Liver (tissue), 8 donors: ENCODE measurements at regions not wholly inside any gene's neighbourhood (a gene's known extent, or its start where the extent isn't known, plus 50 kb on each side); places are given as distances from the start of the nearest gene placed in this dataset.

Experiments used
- DNase-seq: peaks from one replicate; pipeline ENCODE4 v3.0.0-alpha.2; 2017; ENCODE audit warnings: low spot score
- H3K27ac ChIP-seq, 2 donors: one replicate each; pipeline ENCODE4 v1.7.0; 2013; ENCODE audit warnings: inconsistent platforms in 2 of 2, low read length in 2 of 2, control low read depth in 1 of 2, low read depth in 1 of 2, mild to moderate bottlenecking in 1 of 2
- H3K27me3 ChIP-seq, 4 donors: one replicate each; pipeline versions ENCODE4 v1.6.1 to v1.7.0; 2013; ENCODE audit warnings: low read length in 3 of 4, inconsistent platforms in 1 of 4, mild to moderate bottlenecking in 1 of 4, moderate library complexity in 1 of 4; ENCODE audit not compliant: control insufficient read depth in 4 of 4, insufficient read depth in 4 of 4
- H3K36me3 ChIP-seq, 4 donors: one replicate each; pipeline versions ENCODE4 v1.6.1 to v1.7.0; 2013; ENCODE audit warnings: low read length in 3 of 4, mild to moderate bottlenecking in 3 of 4, low read depth in 1 of 4, moderate library complexity in 1 of 4; ENCODE audit not compliant: control insufficient read depth in 4 of 4, insufficient read depth in 3 of 4
- H3K4me1 ChIP-seq, 4 donors: one replicate each; pipeline versions ENCODE4 v1.6.1 to v1.7.0; 2013; ENCODE audit warnings: low read length in 3 of 4, mild to moderate bottlenecking in 3 of 4, moderate library complexity in 1 of 4; ENCODE audit not compliant: control insufficient read depth in 4 of 4, insufficient read depth in 4 of 4
- H3K4me3 ChIP-seq, 3 donors: one replicate each; pipeline versions ENCODE4 v1.6.1 to v1.7.0; 2013; ENCODE audit warnings: low read length in 3 of 3, control low read depth in 1 of 3, low read depth in 1 of 3, mild to moderate bottlenecking in 1 of 3
- H3K9ac ChIP-seq, 2 donors: one replicate each; pipeline ENCODE4 v1.7.0; 2013; ENCODE audit warnings: low read length in 2 of 2, mild to moderate bottlenecking in 2 of 2, moderate library complexity in 2 of 2, control low read depth in 1 of 2, low read depth in 1 of 2
- H3K9me3 ChIP-seq, 4 donors: one replicate each; pipeline versions ENCODE4 v1.6.1 to v1.7.0; 2013; ENCODE audit warnings: low read length in 3 of 4; ENCODE audit not compliant: control insufficient read depth in 4 of 4
- ATF3 ChIP-seq: IDR thresholded peaks from 2 replicates; pipeline ENCODE4 v1.6.1; 2016; ENCODE audit warnings: antibody characterized with exemption
- CTCF ChIP-seq: fragments of 150-350 bp; IDR thresholded peaks from 2 replicates; pipeline ENCODE4 v1.5.1; 2017; ENCODE audit warnings: improper control_type of control experiment, low read depth, low read length; ENCODE audit not compliant: missing input control
- EGR1 ChIP-seq, 2 donors: IDR thresholded peaks; 2 replicates each; pipeline ENCODE4 v1.6.1; 2016 to 2018; ENCODE audit warnings: antibody characterized with exemption in 2 of 2, low read depth in 2 of 2
- FOXA1 ChIP-seq: IDR thresholded peaks from 2 replicates; pipeline ENCODE4 v1.6.1; 2016; ENCODE audit warnings: antibody characterized with exemption
- FOXA2 ChIP-seq: IDR thresholded peaks from 2 replicates; pipeline ENCODE4 v1.6.1; 2016; ENCODE audit warnings: antibody characterized with exemption
- GABPA ChIP-seq, 2 donors: IDR thresholded peaks in 1 of 2; conservative IDR thresholded peaks in 1 of 2; 2 replicates each; pipeline ENCODE4 v1.6.1; 2016; ENCODE audit warnings: antibody characterized with exemption in 2 of 2, mild to moderate bottlenecking in 1 of 2, moderate library complexity in 1 of 2
- HNF4A ChIP-seq, 2 donors: conservative IDR thresholded peaks; 2 replicates each; pipeline ENCODE4 v1.6.1; 2016; ENCODE audit warnings: antibody characterized with exemption in 2 of 2, mild to moderate bottlenecking in 2 of 2
- HNF4G ChIP-seq: IDR thresholded peaks from 2 replicates; pipeline ENCODE4 v1.6.1; 2016; ENCODE audit warnings: antibody characterized with exemption
- JUND ChIP-seq, 2 donors: IDR thresholded peaks; 2 replicates each; pipeline ENCODE4 v1.6.1; 2016; ENCODE audit warnings: antibody characterized with exemption in 2 of 2
- NR2F2 ChIP-seq: IDR thresholded peaks from 2 replicates; pipeline ENCODE4 v1.6.1; 2016; ENCODE audit warnings: antibody characterized with exemption
- RAD21 ChIP-seq, 2 donors: IDR thresholded peaks; 2 replicates each; pipeline ENCODE4 v1.6.1; 2016; ENCODE audit warnings: antibody characterized with exemption in 2 of 2, mild to moderate bottlenecking in 2 of 2
- REST ChIP-seq: IDR thresholded peaks from 2 replicates; pipeline ENCODE4 v1.6.1; 2016; ENCODE audit warnings: antibody characterized with exemption, mild to moderate bottlenecking
- RXRA ChIP-seq, 2 donors: IDR thresholded peaks; 2 replicates each; pipeline ENCODE4 v1.6.1; 2017 to 2018; ENCODE audit warnings: antibody characterized with exemption in 2 of 2, mild to moderate bottlenecking in 1 of 2
- SP1 ChIP-seq: IDR thresholded peaks from 2 replicates; pipeline ENCODE4 v1.6.1; 2018; ENCODE audit warnings: antibody characterized with exemption, mild to moderate bottlenecking
- TAF1 ChIP-seq: conservative IDR thresholded peaks from 2 replicates; pipeline ENCODE4 v1.6.1; 2016; ENCODE audit warnings: antibody characterized with exemption, mild to moderate bottlenecking
- YY1 ChIP-seq: IDR thresholded peaks from 2 replicates; pipeline ENCODE4 v1.6.1; 2016; ENCODE audit warnings: antibody characterized with exemption, mild to moderate bottlenecking
- WGBS: extraction: QIAGEN DNeasy Blood & Tissue Kit; methylation state at CpG from one replicate; pipeline ENCODE4 v1.1.7; 2013; 5-methylcytosine and 5-hydroxymethylcytosine counted together
- TF ChIP-seq, protein P1 (sequence below): IDR thresholded peaks from 2 replicates; pipeline ENCODE4 v1.6.1; 2016; ENCODE audit warnings: antibody characterized with exemption
- TF ChIP-seq, protein P2 (sequence below): IDR thresholded peaks from 2 replicates; pipeline ENCODE4 v1.6.1; 2016; ENCODE audit warnings: antibody characterized with exemption
- donor health status: healthy.
- donor health status: healthy.
- donor health status: healthy.
- donor health status: healthy.
- donor health status: healthy.

DNA sequence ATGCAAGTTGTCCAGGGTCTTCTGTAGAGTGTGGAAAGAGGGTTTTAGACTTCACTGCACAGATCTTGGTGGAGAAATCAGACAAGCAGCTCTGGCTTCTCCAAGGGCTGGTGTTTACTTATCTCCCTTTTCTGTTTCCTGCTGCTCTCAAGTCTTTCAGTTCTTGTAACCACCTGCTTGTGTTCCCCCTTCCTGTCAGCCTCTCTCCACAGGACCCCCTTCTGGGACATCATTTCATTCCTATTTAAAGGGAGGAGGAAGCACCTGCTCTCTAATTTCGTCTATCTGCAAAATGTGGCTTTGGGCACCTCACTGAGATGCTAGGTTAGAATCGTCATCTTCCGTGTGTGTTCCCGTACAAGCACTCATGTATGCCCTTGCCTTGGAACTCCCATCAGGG lies 636.2 kb downstream of the MTRR start:
- Histone ChIP-seq H3K4me1 (no peaks in the 10 kb centered on the region), H3K9ac (no peak overlapping the region), H3K9me3 (no peaks in the 10 kb centered on the region), H3K36me3 (no peaks in the 10 kb centered on the region), H3K27ac (no peak overlapping the region), H3K27me3 (no peaks in the 10 kb centered on the region), H3K4me3 (no peak overlapping the region)
- TF ChIP-seq SP1 (no peak), FOXA2 (no peak), RXRA (IDR thresholded peaks at IDR 0.05) (no peak), YY1 (no peak)
- DNase-seq = no peak
- WGBS = 70% methylated on average over 4 of the region's 4 CpGs

DNA sequence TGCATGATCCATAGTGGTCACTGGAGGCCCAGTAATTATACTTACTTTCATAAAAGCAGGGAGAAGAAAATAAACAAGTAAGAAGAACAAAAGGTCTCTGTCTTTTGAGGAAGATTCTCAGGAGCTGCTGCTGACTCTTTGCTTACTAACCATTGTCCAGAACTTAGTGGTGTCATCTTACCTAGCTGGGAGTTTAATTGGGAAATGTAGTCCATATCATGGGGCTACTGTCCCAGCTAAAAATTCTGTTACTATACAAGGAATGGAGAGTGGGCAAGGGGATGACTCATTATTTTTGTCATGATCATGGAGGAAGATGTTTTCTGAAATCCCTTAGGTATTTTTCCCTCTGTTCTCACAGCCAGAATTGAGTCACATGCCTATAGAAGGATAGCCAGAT lies 639.3 kb downstream of the MTRR start:
- no peak for DNase-seq
- Histone ChIP-seq H3K9ac (no peak overlapping the region), H3K27me3 (no peaks in the 10 kb centered on the region), H3K4me3 (no peak overlapping the region), H3K27ac (no peak overlapping the region), H3K36me3 (no peaks in the 10 kb centered on the region), H3K9me3 (no peaks in the 10 kb centered on the region), H3K4me1 (no peaks in the 10 kb centered on the region)
- no peak for TF ChIP-seq HNF4G
- no peak for TF ChIP-seq GABPA (IDR thresholded peaks at IDR 0.05 in 1 of 2, conservative IDR thresholded peaks at IDR 0.05 in 1 of 2)
- TF ChIP-seq RXRA (IDR thresholded peaks at IDR 0.05) = no peak
- no peak for TF ChIP-seq SP1
- TF ChIP-seq JUND (IDR thresholded peaks at IDR 0.05) = no peak
- no peak for TF ChIP-seq ATF3

- Histone ChIP-seq H3K36me3 (no peaks in the 10 kb centered on the region), H3K9ac (no peak overlapping the region), H3K9me3 (peaks cover 0 to 6% (median 0%) of the 10 kb centered on the region in 4 donors), H3K4me1 (no peaks in the 10 kb centered on the region), H3K27ac (no peak overlapping the region), H3K27me3 (no peaks in the 10 kb centered on the region), H3K4me3 (no peak overlapping the region)
- 74% methylated on average over 4 of the region's 4 CpGs for WGBS
- no peak for DNase-seq
- TF ChIP-seq TAF1 (no peak), RAD21 (IDR thresholded peaks at IDR 0.05) (no peak), SP1 (no peak), HNF4A (conservative IDR thresholded peaks at IDR 0.05) (no peak), YY1 (no peak), REST (no peak), GABPA (IDR thresholded peaks at IDR 0.05 in 1 of 2, conservative IDR thresholded peaks at IDR 0.05 in 1 of 2) (no peak), FOXA1 (no peak), EGR1 (IDR thresholded peaks at IDR 0.05; ENCODE audit: low read depth in 2 of 2) (no peak), NR2F2 (no peak), CTCF (no peak), JUND (IDR thresholded peaks at IDR 0.05) (no peak), RXRA (IDR thresholded peaks at IDR 0.05) (no peak), ATF3 (no peak), HNF4G (no peak), FOXA2 (no peak)
- TF ChIP-seq, protein P1, sequence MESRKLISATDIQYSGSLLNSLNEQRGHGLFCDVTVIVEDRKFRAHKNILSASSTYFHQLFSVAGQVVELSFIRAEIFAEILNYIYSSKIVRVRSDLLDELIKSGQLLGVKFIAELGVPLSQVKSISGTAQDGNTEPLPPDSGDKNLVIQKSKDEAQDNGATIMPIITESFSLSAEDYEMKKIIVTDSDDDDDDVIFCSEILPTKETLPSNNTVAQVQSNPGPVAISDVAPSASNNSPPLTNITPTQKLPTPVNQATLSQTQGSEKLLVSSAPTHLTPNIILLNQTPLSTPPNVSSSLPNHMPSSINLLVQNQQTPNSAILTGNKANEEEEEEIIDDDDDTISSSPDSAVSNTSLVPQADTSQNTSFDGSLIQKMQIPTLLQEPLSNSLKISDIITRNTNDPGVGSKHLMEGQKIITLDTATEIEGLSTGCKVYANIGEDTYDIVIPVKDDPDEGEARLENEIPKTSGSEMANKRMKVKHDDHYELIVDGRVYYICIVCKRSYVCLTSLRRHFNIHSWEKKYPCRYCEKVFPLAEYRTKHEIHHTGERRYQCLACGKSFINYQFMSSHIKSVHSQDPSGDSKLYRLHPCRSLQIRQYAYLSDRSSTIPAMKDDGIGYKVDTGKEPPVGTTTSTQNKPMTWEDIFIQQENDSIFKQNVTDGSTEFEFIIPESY = no peak
- TF ChIP-seq, protein P2, sequence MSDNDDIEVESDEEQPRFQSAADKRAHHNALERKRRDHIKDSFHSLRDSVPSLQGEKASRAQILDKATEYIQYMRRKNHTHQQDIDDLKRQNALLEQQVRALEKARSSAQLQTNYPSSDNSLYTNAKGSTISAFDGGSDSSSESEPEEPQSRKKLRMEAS = no peak
Observed at GRCh38 chr5:8516356-8516755, 647.4 kb downstream of the MTRR start.
